CD4-positive, alpha-beta T cell treated with Interleukin-17A for 4 hours (primary cell): ENCODE measurements at regions not wholly inside any gene's neighbourhood (a gene's known extent, or its start where the extent isn't known, plus 50 kb on each side); places are given as distances from the start of the nearest gene placed in this dataset.

Source experiments
- DNase-seq: peaks from one replicate; pipeline ENCODE4 v3.0.0-alpha.2; 2020; ENCODE audit warnings: mixed read lengths

- no peak for DNase-seq
Observed at GRCh38 chr19:30722186-30722585, 350.0 kb downstream of the ZNF536 start.

DNA sequence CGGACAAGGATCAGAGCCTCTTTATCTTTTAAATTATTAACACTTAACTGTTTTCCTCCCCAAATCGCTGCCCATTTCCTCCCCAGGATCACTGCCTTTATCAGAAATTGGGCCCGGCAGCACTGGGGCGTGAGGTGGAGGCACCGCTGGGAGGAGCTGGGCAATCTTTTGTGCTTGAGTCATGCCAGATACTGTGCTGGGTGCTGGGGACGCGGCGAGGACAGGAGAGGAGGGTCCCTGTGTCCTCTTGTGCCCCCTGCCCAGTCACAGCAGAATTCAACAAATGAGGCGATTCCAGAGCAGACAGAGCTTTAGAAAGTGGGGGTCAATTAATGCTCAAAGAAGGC, 347.8 kb downstream of the ZNF536 start:
- no peak for DNase-seq

- no peak for DNase-seq
Observed at GRCh38 chr19:30719189-30719998, 347.2 kb downstream of the ZNF536 start.

GRCh38 chr19:30718707-30719106, 346.5 kb downstream of the ZNF536 start:
- DNase-seq, result no peak

DNA sequence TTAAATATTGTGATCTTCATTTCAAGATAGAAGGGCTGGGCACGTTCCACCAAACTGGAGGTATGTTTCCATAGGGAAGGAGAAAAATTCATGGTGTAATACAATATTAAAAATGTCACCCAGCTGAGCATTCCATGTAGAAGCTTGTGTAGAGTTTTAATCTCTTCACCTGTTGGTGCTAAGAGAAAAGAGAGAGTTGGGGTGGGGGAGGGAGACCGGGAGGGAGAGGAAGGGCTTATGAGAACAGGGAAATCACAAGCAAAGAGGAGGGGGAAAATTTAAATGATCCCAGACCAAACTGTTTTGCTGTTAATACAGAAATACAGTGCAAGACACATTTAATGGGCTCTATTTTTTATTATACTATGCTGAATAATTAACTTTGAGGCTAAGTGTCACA, 345.8 kb downstream of the ZNF536 start:
- no peak for DNase-seq

DNA sequence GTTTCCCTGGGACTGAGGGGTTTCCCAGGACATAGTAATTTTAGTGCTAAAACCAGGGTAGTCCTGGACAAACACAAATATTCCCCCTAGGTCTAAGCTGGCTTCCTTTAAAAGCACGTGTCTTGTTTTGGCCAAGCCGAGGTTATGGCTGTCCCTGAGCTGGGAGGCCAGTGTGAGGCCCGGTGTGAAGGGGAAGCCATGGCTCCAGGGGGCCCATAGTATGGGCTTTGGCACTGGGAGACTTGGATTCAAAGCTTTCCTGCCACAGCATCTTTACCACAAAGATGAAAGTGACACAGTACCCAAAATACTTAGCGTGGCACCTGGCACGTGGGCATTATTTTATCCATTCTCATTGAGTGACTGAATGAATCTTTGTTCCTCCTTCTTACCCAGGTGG, 345.2 kb downstream of the ZNF536 start:
- no peak for DNase-seq

DNA sequence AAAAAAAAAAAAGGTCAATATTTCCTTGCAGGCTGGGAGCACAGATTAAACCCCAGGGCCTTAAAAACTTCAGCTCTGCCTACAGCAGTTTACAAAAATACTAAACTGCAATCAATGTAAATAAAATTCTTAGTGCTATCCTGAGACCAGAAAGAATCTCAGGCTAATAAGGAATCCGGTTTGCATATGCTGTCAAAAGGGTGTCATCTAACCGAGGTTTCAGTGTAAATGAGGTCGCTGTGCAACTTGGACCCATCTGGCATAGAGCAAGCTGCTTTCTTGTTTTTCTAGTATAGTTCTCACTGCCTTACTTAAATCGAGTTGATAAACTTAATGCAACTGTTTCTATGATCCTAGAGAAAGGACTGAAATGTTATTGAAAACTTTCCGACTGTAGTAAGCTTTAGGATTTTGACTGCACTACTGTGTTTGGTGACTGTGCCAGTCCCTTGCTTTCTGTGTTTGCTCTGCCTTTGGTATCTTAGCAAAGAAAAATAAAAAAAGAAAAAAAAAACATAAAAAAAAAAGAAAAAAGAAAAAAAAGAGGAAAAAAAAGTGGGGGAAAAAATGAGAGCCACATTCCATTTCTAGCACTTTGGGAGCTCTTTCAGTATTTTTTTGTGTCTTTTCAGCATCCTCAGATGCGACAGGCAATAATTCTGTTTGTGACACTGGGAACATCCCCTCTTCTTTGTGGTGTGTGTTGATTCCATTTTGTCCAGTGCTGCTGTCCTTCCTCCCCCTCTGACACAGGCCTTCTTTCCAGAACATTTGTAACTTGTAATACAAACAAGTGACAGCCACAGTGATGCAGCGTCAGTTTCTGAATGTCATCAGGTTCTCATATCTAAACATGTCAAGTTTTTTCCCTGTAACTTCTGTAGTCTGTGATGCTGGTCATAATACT, 340.5 kb downstream of the ZNF536 start:
- no peak for DNase-seq

GRCh38 chr19:30711826-30712225, 339.6 kb downstream of the ZNF536 start:
- no peak for DNase-seq

- no peak for DNase-seq
Observed at GRCh38 chr19:30711296-30711695, 339.1 kb downstream of the ZNF536 start.

GRCh38 chr19:30710721-30711120, 338.5 kb downstream of the ZNF536 start:
- DNase-seq, result no peak

- no peak for DNase-seq
Observed at GRCh38 chr19:30708416-30709178, 336.4 kb downstream of the ZNF536 start.

DNA sequence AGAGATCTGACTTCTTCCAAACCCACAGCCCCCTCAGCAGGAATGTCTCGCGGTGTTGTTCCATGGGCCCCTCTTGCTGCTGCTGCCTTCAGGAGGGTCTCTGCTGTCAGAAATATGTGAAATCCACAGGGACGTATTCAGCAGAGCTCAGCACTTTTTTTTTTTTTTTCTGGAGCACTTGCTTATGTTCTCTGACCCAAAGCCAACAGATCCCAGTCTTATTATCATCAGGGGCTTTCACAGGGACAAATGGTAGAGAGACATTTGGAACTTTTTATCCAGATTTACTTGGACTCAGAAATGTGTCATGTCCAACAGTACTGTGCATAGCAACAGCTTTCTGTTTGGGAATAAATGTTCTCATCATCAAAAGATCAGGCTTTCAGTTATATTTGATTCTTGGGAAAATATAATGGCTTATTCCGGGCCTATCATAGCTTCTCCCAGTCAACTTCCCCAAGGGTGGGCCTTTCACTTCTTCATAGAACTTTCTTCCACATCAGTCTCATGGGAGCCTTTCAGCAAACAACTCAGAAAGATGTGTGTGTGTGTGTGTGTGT, 332.7 kb downstream of the ZNF536 start:
- no peak for DNase-seq

DNA sequence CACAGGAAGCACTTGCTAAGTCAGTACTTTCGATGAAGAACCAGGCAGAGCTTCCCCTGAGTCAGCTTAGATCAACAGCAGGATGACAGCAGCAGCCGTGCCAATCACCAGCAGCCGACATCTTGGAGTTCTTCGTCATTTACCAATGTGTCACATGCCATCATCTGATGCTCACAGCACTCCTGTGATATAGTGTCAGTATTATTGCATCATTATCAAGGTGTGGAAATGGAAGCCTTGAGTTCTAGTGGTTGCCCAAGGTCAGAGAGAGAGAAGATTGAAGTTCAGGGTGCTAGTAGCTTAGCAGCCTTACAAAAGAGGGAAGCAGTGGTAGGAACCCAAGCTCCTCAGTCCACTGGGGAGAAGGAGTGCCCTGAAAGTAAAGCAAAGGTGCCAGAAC, 331.5 kb downstream of the ZNF536 start:
- no peak for DNase-seq

DNA sequence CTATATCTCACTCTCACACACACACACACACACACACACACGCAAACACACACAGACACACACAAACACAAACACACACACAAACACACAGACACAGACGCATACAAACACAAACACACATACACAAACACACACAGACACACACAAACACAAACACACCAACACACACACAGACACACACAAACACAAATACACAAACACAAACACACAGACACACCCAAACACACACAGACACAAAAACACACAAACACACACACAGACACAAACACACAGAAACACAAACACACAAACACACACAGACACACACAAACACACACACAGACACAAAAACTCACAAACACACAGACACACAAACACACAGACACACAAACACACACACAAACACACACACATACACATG, 329.0 kb downstream of the ZNF536 start:
- DNase-seq, result no peak

- DNase-seq, result no peak
Observed at GRCh38 chr19:30699871-30700280, 327.7 kb downstream of the ZNF536 start.

- DNase-seq, result no peak
Observed at GRCh38 chr19:30696514-30696913, 324.3 kb downstream of the ZNF536 start.

GRCh38 chr19:30695171-30695875, 323.1 kb downstream of the ZNF536 start:
- no peak for DNase-seq

DNA sequence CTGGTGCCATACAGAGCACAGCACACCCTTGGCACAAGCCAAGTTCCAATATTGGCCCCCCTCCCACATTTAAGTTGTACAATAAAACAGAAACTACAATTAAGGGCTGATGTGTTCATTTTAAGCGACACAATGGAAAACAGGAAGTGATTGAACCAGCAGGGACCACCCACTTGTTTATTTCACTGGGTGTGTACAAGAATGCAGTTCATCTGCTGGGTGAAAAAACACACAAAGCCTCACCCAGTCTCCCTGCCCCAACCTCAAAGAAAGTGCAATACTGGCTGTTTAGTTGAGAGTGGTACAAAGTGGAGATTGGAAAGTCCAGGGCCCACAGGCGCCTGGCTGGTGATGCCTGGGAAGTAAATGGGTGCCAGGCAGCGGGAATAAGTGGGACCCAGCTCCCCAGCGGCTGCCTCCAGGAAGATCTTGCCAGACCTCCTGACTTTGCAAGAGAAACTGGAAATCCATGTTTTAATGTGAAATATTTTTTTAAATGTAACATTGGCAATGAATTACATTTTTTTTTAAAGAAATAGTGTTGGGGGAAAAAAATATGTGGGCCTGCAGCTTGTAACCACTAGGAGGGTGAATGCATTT, 322.1 kb downstream of the ZNF536 start:
- DNase-seq, result no peak

DNA sequence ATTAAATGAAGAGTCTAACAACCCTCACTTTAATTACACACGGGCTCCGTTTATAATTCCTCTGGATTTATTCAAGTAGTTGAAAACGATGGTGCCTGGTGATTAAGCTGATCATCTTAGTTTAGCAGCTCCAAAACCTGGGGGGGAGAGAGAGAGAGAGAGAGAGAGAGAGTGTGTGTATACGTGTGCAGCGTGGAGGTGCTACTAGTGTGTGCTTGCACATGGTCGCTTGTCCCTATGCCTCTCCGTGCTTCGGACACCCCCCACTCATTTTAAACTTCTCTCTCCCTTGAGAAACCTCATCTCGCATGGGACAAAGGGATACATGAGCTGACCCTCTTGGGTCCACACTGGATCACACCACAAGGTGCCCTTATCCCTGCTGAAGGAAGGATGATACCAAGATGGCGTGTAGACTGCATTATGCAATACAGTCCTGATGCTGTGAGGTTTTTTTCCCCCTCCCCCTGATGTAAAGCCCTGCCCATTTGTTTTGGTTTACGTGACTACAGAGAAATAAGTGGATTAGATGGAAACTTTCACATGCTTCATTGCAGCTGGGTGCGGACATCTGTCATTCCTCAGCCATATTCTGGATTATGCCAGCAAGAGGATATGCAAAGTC, 320.8 kb downstream of the ZNF536 start:
- DNase-seq, result no peak

DNA sequence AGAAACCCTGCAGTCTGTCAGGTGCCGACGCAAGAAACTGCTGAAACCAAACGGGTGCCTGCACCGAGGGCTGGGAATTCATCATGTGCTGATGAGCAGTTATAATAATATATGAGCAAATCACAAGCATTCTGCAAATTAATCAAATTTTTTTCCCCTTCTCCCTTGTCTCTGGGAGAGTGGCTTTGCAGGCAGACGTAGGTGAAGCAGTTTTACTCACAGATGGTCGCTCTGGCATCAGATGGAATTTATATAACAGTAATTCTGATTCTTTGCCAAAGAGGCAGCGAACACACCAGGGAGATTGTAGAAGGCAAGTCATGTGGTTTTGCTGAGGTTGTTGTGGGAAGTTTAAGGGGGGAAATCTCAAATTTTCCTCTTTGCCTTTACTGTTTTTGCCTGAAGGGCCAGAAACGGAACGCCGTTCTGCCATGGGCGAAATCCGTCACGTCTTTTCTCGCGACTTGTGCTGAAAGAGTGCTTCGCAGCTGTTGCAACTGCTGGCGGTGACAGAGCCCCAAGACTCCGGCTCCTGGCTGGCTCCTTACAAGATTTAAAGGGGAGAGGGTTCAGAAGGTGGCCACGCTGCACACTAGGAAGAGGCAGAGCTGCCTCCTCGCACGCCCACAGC, 320.1 kb downstream of the ZNF536 start:
- DNase-seq, result no peak

DNA sequence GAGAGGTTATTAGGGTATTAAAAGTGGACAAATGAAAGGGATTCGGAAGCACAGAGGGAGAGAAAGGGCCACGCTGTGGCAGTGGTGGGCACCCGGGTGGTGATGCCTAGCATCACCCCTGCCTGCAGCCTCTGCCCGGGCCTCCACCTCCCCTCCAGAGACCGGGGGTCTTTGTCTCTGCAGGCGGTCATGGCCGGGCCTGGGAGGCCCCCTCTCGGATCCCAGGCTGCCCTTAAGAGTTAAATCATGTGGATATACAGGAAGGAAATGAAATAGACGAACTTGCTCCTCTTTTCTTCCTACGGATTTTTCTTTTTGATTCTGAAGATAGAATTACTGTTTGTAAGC, 319.6 kb downstream of the ZNF536 start:
- no peak for DNase-seq
